NCI-H510A (cell line): ENCODE measurements at regions not wholly inside any gene's neighbourhood (a gene's known extent, or its start where the extent isn't known, plus 50 kb on each side); places are given as distances from the start of the nearest gene placed in this dataset.
"Not testable (repeated sequence)": the region's sequence is repeated elsewhere in the genome, so short reads cannot be mapped to it uniquely, and the experiment has no call there.

Source experiments
- DNase-seq: peaks from one replicate; lab custom pipeline; 2025; lab: John Stamatoyannopoulos, UW

DNA sequence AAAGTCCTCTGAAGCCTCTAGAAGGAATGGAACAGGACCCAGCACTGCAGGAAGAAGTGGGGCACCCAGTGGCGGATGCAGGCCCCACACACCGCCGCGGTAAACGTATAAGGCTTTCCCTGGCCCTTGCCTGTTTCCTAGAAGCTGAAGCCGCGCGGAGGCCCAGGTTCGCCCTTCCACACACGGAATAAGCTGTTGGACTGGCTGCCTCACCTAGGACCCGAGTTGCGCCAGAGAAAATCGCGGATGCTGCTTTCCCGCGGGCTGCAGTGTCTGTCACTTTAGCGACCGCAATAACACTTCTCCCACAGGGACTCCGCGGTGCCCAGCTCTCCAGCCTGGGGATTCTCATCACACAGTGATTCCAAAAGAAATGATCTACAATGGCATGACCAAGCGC, 1736.9 kb downstream of the TP53TG3F start:
- DNase-seq, result no peak

- no peak for DNase-seq
These were observed 1738.2 kb downstream of the TP53TG3F start for GRCh38 chr16:35197656-35198055.

- DNase-seq, result no peak
These were observed 1739.1 kb downstream of the TP53TG3F start for GRCh38 chr16:35198223-35199199.

DNA sequence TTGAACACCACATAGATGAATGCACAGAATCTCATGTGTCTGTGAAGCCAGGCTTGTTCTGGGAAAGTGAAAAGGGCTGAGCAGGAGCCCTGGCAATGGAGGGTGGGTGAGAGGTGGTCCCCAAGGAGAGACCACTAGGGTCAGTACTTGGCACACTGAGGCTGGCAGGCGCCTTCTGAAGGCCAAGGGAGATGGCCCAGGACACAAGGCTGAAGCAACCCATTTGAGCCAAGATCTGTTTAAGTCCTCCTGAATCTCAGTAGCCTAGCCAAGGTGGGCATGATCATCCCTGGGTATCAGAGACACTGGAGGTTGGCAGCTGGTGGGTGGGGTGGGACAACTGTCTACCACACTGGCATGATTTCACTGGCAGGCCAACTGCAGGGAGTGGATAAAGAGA, 1741.2 kb downstream of the TP53TG3F start:
- DNase-seq, result no peak

GRCh38 chr16:35201151-35201550, 1741.7 kb downstream of the TP53TG3F start:
- DNase-seq, result no peak

DNA sequence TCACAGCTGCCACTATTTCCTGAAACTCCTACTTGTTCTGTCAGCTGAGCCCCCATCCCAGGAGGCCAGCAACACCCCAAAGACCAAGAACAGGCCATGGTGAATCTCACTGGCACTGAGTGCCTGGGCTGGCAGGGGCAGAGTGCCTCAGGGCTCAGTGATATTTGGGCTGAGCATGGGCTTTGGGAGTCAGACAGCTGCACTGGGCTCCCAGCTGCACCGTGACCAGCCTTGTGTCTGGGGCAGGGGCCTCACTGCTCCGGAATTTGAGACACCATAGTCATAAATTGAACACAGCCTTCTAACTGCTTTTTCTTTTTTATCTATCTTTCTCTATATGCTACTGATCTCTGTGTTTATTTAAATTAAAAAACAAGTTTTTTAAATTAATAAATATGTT, 1744.2 kb downstream of the TP53TG3F start:
- DNase-seq, result no peak

GRCh38 chr16:35207059-35207999, 1747.9 kb downstream of the TP53TG3F start:
- peak; percentile 75 for DNase-seq

GRCh38 chr16:35208001-35208935, 1748.9 kb downstream of the TP53TG3F start:
- DNase-seq, result no peak

GRCh38 chr16:35210681-35211433, 1751.4 kb downstream of the TP53TG3F start:
- DNase-seq, result no peak

- DNase-seq, result no peak
These were observed 1755.4 kb downstream of the TP53TG3F start for GRCh38 chr16:35214840-35215239.

- no peak for DNase-seq
These were observed 1755.9 kb downstream of the TP53TG3F start for GRCh38 chr16:35215287-35215686.

DNA sequence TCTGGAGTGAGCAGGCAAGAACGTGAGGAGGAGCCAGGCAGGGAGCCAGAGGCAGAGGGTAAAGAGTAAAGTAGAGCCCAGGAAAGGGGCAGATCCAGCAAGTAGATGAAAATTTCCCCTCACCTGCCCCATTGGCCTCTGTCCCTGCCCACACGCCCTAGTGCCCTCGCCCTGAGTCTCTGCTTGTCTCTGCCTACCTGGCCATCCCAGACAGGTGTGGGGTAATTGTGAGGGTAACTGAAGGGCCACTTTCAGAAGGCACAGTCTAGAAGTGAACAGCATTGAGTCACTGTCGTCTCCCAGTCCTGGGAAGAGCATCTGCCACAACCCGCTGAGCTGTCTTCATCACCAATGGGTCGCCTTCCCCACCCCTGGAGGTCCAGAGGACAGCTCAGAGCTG, 1756.8 kb downstream of the TP53TG3F start:
- DNase-seq, result not testable (repeated sequence)

- no peak for DNase-seq
These were observed 1762.2 kb downstream of the TP53TG3F start for GRCh38 chr16:35221482-35222185.

DNA sequence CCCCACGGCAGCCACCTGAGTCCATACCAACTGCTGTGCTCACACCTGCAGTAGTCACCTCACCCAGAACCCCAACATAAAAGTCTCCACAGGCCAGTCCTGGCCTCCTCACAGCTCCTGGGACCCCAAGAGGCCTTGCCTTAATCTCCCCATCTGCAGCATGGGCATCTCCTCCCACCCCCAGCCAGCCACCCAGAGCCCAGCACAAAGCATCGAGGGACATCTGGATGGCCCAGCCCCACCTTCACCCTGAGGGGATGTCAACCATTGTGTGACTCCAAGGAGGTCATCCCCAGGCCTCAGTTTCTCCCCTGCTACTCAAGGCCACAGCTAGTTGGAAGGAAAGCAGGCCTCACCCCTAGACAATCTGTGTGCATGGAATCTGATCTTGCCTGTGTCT, 1775.3 kb downstream of the TP53TG3F start:
- no peak for DNase-seq

- no peak for DNase-seq
These were observed 1780.1 kb downstream of the TP53TG3F start for GRCh38 chr16:35239561-35239960.

DNA sequence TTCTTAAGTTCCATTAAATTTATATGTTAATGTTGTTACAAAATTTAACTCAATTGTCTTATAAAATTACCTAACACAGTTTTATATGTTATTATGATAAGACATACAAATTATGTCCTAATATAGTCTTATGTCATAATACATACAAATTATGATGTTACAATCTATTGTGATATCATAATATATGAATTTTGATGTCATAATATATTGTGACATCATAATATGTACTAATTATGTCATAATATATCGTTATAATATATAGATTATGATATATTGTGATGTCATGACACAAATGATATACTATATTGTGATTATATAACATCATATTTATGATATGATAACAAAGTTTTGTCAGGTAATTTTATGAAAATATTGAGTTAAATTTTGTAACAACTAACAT, 1789.6 kb downstream of the TP53TG3F start:
- no peak for DNase-seq

- no peak for DNase-seq
These were observed 1793.0 kb downstream of the TP53TG3F start for GRCh38 chr16:35252356-35252936.

DNA sequence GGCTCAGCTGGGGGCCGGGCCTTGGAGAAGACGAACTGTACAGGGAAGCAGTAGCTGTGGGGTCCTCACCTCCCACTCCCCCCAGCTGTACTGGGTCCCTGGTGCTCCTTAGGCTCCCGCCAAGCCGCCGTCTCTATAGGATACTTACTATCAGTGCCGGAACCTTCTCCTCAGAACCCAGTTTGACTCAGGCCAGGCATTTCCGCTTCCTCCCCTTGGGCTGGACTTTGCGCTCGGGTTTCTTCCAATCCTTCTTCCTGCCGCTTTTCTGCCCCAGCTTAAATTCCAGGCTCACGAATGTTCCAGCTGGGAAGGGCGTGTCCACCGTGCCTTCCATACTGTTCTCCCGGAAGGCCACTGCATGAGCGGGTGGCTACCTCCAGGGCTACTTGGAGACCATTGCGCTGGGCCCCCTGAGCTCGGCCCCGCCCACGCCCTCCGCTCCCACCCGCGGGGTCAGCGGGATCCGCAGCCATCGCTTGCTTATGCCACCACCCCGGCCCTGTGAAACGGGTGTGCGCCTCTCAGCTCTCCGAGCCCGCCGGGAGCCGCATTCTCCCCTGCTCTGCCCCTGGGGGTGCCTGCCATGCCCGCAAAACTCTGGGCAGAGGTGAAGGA, 1795.9 kb downstream of the TP53TG3F start:
- DNase-seq, result no peak

- DNase-seq, result no peak
These were observed 1796.4 kb downstream of the TP53TG3F start for GRCh38 chr16:35255816-35256215.
